HepG2 (cell line): ENCODE measurements at regions not wholly inside any gene's neighbourhood (a gene's known extent, or its start where the extent isn't known, plus 50 kb on each side); places are given as distances from the start of the nearest gene placed in this dataset.

ENCODE experiments used
- ATAC-seq: fragments of 200-7000 bp; cut with Tn5 transposase; 3 replicates; pipeline ENCODE4 v1.9.1; 2020; ENCODE audit warnings: mild to moderate bottlenecking, moderate library complexity
- BruUV-seq: library from RNA; stranded (reverse); fragments of 400-500 nt; replicated peaks from 2 replicates; lab custom pipeline; 2021; lab: Mats Ljungman, UMichigan
- CTCF ChIA-PET: fragments of 300-600 bp; formaldehyde crosslinking; extraction: SDS; loops from one replicate; lab custom pipeline; 2021; ENCODE audit warnings: low total read pairs, inconsistent platforms, low intra/inter-chr PET ratio; lab: Yijun Ruan, JAX
- POLR2A ChIA-PET: fragments of 350-600 bp; sonication (Branson Sonifier 250); formaldehyde crosslinking; loops from one replicate; lab custom pipeline; 2020; ENCODE audit warnings: antibody characterized with exemption, inconsistent platforms; lab: Yijun Ruan, JAX
- DNase-seq: peaks from one replicate; pipeline ENCODE4 v3.0.0-alpha.2; 2015; ENCODE audit warnings: low spot score
- FAIRE-seq: peaks from 3 replicates; lab custom pipeline; 2011; peaks lifted over from hg19 to GRCh38; lab: Jason Lieb, UNC
- H2AFZ ChIP-seq: one replicate; pipeline ENCODE4 v1.6.1; 2011; ENCODE audit warnings: low read length, inconsistent platforms
- H3K27ac ChIP-seq: fragments of 300-600 bp; 3 replicates; pipeline ENCODE4 v1.8.0; 2011; ENCODE audit warnings: mixed run types, mild to moderate bottlenecking, mixed read lengths, low read length, inconsistent platforms; ENCODE audit not compliant: insufficient read depth; ENCODE audit errors: extremely low read length
- H3K27me3 ChIP-seq, 2 experiments: fragments of 200-600 bp in 1 of 2; 2 replicates in 1 of 2; 3 replicates in 1 of 2; pipeline versions ENCODE4 v1.6.0 to v1.8.0; 2011; ENCODE audit warnings: low read length in 2 of 2, mild to moderate bottlenecking in 2 of 2, moderate library complexity in 2 of 2, inconsistent platforms in 1 of 2; ENCODE audit not compliant: insufficient read depth in 2 of 2, control insufficient read depth in 1 of 2
- H3K36me3 ChIP-seq, 2 experiments: fragments of 200-600 bp in 1 of 2; replicated peaks in 1 of 2; 2 replicates in 1 of 2; 3 replicates in 1 of 2; pipeline versions ENCODE4 v1.5.1 to v1.8.0; 2011; ENCODE audit warnings: low read length in 2 of 2, inconsistent platforms in 1 of 2; ENCODE audit not compliant: insufficient read depth in 2 of 2, control insufficient read depth in 1 of 2
- H3K4me1 ChIP-seq: 2 replicates; pipeline ENCODE4 v1.5.1; 2012; ENCODE audit warnings: low read length, inconsistent platforms; ENCODE audit not compliant: insufficient read depth
- H3K4me2 ChIP-seq: 2 replicates; pipeline ENCODE4 v1.6.0; 2011; ENCODE audit warnings: low read depth, low read length, inconsistent platforms
- H3K4me3 ChIP-seq, 3 experiments: fragments of 200-600 bp in 1 of 3; sonication (generic), shearing (Covaris generic) in 1 of 3; replicated peaks in 1 of 3; 2 replicates each; pipeline ENCODE4 v1.5.1; 2011 to 2016; ENCODE audit warnings: low read length in 3 of 3, inconsistent platforms in 2 of 3, low read depth in 2 of 3, mild to moderate bottlenecking in 2 of 3, control low read depth in 1 of 3, mixed read lengths in 1 of 3; ENCODE audit not compliant: insufficient read depth in 1 of 3
- H3K79me2 ChIP-seq: one replicate; pipeline ENCODE4 v1.6.1; 2011; ENCODE audit warnings: low read length, inconsistent platforms; ENCODE audit not compliant: insufficient read depth
- H3K9ac ChIP-seq: 2 replicates; pipeline ENCODE4 v1.6.0; 2011; ENCODE audit warnings: mild to moderate bottlenecking, low read depth, low read length, inconsistent platforms; ENCODE audit not compliant: insufficient read depth
- H3K9me3 ChIP-seq: 2 replicates; pipeline ENCODE4 v1.5.1; 2012; ENCODE audit warnings: mild to moderate bottlenecking, low read length
- H4K20me1 ChIP-seq: 2 replicates; pipeline ENCODE4 v1.6.0; 2011; ENCODE audit warnings: inconsistent platforms, mild to moderate bottlenecking, low read length, moderate library complexity; ENCODE audit not compliant: insufficient read depth
- FOSL2 ChIP-seq: sonication (generic); formaldehyde crosslinking; IDR thresholded peaks from 2 replicates; pipeline ENCODE4 v1.4.0; 2020; ENCODE audit warnings: missing genetic modification reagents
- JDP2 ChIP-seq: sonication (generic); formaldehyde crosslinking; IDR thresholded peaks from 2 replicates; pipeline ENCODE4 v1.8.1; 2022; ENCODE audit warnings: missing genetic modification reagents, borderline replicate concordance
- KAT2B ChIP-seq: fragments of 150-350 bp; IDR thresholded peaks from 2 replicates; pipeline ENCODE4 v1.6.1; 2014; ENCODE audit warnings: low read depth, low read length, borderline replicate concordance
- KDM1A ChIP-seq: IDR thresholded peaks from 2 replicates; pipeline ENCODE4 v1.6.1; 2016; ENCODE audit warnings: missing compliant biosample characterization
- NAIF1 ChIP-seq: sonication (generic); formaldehyde crosslinking; IDR thresholded peaks from 2 replicates; pipeline ENCODE4 v1.5.0; 2020; ENCODE audit warnings: mild to moderate bottlenecking, missing genetic modification reagents, borderline replicate concordance
- PCBP1 ChIP-seq: fragments of 200-400 bp; formaldehyde crosslinking; IDR thresholded peaks from 2 replicates; pipeline ENCODE4 v1.6.1; 2017; ENCODE audit warnings: mild to moderate bottlenecking, low read depth, low read length, borderline replicate concordance
- SATB2 ChIP-seq: sonication (generic); formaldehyde crosslinking; IDR thresholded peaks from 2 replicates; pipeline ENCODE4 v1.5.0; 2020; ENCODE audit warnings: missing genetic modification reagents
- SRY ChIP-seq: sonication (generic); formaldehyde crosslinking; IDR thresholded peaks from 2 replicates; pipeline ENCODE4 v1.8.0; 2022; ENCODE audit warnings: mild to moderate bottlenecking, missing genetic modification reagents
- SYNCRIP ChIP-seq: fragments of 200-400 bp; formaldehyde crosslinking; IDR thresholded peaks from 2 replicates; pipeline ENCODE4 v1.6.1; 2018; ENCODE audit warnings: mild to moderate bottlenecking, low read depth, low read length; ENCODE audit not compliant: insufficient read depth
- YY1 ChIP-seq: IDR thresholded peaks from 2 replicates; pipeline ENCODE4 v1.6.1; 2011; ENCODE audit warnings: low read length, low read depth, moderate library complexity, mild to moderate bottlenecking; ENCODE audit not compliant: insufficient read depth, insufficient replicate concordance
- ZBTB7A ChIP-seq: sonication (generic); formaldehyde crosslinking; IDR thresholded peaks from 2 replicates; pipeline ENCODE4 v1.8.0; 2022; ENCODE audit warnings: mild to moderate bottlenecking, missing genetic modification reagents
- ZSCAN30 ChIP-seq: sonication (generic); formaldehyde crosslinking; IDR thresholded peaks from 2 replicates; pipeline ENCODE4 v1.5.0; 2020; ENCODE audit warnings: mild to moderate bottlenecking, missing genetic modification reagents
- WGBS: methylation state at CpG from one replicate; pipeline ENCODE4 v1.1.6; 2017; ENCODE audit warnings: low lambda C conversion rate; 5-methylcytosine and 5-hydroxymethylcytosine counted together
- in situ Hi-C: cut with HindIII; loops from 2 replicates; pipeline ENCODE4 v1.10.0; 2017; ENCODE audit warnings: low pct_unique_long_range_greater_than_20kb; ENCODE audit not compliant: extremely low pct_ligation_motif_present
- intact Hi-C: fragments of 100-400 bp; cut with micrococcal nuclease; formaldehyde crosslinking; loops from one replicate; pipeline ENCODE4 v1.10.0; 2022; ENCODE audit not compliant: unreplicated experiment
- TF ChIP-seq, protein P1 (sequence below): sonication (generic); formaldehyde crosslinking; IDR thresholded peaks from 2 replicates; pipeline ENCODE4 v1.4.0; 2020; ENCODE audit warnings: missing genetic modification reagents

DNA sequence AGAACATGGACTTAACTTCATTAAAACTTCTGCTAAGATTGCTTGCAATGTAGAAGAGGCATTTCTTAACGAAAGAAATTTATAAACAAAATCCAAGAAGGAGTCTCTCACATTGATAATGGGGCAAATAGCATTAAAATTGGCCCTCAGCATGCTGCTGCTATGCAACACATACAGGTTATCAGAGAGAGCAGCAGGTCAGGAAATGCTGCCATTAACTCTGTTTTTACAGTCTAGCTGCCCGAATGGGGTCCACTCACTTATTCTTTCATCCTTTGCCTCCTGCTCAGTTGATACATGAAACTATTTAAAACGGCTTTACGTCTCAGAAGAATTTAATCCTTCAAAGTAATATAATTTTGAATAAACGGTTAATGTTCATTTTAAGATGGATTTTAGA is 620.4 kb downstream of the SLC16A7 start:
- H2AFZ ChIP-seq = no peak overlapping the region
- no peak for ATAC-seq
- no peak overlapping the region for H3K4me3 ChIP-seq
- H4K20me1 ChIP-seq = no peaks in the 10 kb centered on the region
- H3K4me2 ChIP-seq = no peak overlapping the region
- in situ Hi-C loops (no loop called here), intact Hi-C loops (no loop called here)
- no peaks in the 10 kb centered on the region for H3K79me2 ChIP-seq
- H3K27me3 ChIP-seq = no peaks in the 10 kb centered on the region; a peak in 1 of 5 replicates
- no peak overlapping the region for H3K9ac ChIP-seq
- no TSS peak for BruUV-seq
- FAIRE-seq = no peak
- TF ChIP-seq KDM1A (CRISPR knock-in tag) (no peak), SATB2 (CRISPR knock-in tag) (no peak), PCBP1 (no peak), SYNCRIP (no peak), NAIF1 (CRISPR knock-in tag) (no peak), YY1 (no peak), ZBTB7A (CRISPR knock-in tag) (no peak), FOSL2 (CRISPR knock-in tag) (no peak), SRY (no peak), JDP2 (CRISPR knock-in tag) (no peak), ZSCAN30 (CRISPR knock-in tag) (no peak), KAT2B (no peak)
- TF ChIP-seq, protein P1, sequence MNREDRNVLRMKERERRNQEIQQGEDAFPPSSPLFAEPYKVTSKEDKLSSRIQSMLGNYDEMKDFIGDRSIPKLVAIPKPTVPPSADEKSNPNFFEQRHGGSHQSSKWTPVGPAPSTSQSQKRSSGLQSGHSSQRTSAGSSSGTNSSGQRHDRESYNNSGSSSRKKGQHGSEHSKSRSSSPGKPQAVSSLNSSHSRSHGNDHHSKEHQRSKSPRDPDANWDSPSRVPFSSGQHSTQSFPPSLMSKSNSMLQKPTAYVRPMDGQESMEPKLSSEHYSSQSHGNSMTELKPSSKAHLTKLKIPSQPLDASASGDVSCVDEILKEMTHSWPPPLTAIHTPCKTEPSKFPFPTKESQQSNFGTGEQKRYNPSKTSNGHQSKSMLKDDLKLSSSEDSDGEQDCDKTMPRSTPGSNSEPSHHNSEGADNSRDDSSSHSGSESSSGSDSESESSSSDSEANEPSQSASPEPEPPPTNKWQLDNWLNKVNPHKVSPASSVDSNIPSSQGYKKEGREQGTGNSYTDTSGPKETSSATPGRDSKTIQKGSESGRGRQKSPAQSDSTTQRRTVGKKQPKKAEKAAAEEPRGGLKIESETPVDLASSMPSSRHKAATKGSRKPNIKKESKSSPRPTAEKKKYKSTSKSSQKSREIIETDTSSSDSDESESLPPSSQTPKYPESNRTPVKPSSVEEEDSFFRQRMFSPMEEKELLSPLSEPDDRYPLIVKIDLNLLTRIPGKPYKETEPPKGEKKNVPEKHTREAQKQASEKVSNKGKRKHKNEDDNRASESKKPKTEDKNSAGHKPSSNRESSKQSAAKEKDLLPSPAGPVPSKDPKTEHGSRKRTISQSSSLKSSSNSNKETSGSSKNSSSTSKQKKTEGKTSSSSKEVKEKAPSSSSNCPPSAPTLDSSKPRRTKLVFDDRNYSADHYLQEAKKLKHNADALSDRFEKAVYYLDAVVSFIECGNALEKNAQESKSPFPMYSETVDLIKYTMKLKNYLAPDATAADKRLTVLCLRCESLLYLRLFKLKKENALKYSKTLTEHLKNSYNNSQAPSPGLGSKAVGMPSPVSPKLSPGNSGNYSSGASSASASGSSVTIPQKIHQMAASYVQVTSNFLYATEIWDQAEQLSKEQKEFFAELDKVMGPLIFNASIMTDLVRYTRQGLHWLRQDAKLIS (CRISPR knock-in tag) = no peak
- H3K9me3 ChIP-seq = peaks cover 9% of the 10 kb centered on the region; the same call in 1 of the 2 replicates
- ChIA-PET POLR2A (no interaction called here), CTCF (no interaction called here)
- 5% methylated on average over 5 of the region's 5 CpGs for WGBS
- H3K4me1 ChIP-seq = no peaks in the 10 kb centered on the region
- H3K36me3 ChIP-seq = no peaks in the 10 kb centered on the region
- H3K27ac ChIP-seq = no peak overlapping the region
- DNase-seq = no peak
